GM19025 (cell line): ENCODE measurements at regions not wholly inside any gene's neighbourhood (a gene's known extent, or its start where the extent isn't known, plus 50 kb on each side); places are given as distances from the start of the nearest gene placed in this dataset.
A peak's percentile ranks its signal among the peaks of the same experiment; 100 is the strongest.

Source experiments
- ATAC-seq: cut with Tn5 transposase; IDR thresholded peaks from one replicate; pipeline ENCODE4 v1.9.1; 2021; ENCODE audit warnings: mild to moderate bottlenecking, low read depth, moderate library complexity; ENCODE audit not compliant: unreplicated experiment

GRCh38 chr4:152101556-152102435 lies 341.0 kb upstream of the GATB start:
- no peak for ATAC-seq

GRCh38 chr4:152100379-152101201 lies 339.8 kb upstream of the GATB start:
- ATAC-seq, result no peak

- no peak for ATAC-seq
Measured at GRCh38 chr4:152099981-152100378, 339.2 kb upstream of the GATB start.

GRCh38 chr4:152099555-152099954 lies 338.7 kb upstream of the GATB start:
- ATAC-seq, result no peak

GRCh38 chr4:152099061-152099425 lies 338.2 kb upstream of the GATB start:
- no peak for ATAC-seq

- no peak for ATAC-seq
Measured at GRCh38 chr4:152098365-152099060, 337.7 kb upstream of the GATB start.

- no peak for ATAC-seq
Measured at GRCh38 chr4:152097371-152097770, 336.6 kb upstream of the GATB start.

GRCh38 chr4:152095701-152096070 lies 334.9 kb upstream of the GATB start:
- no peak for ATAC-seq

- ATAC-seq, result no peak
Measured at GRCh38 chr4:152094970-152095700, 334.3 kb upstream of the GATB start.

- ATAC-seq, result no peak
Measured at GRCh38 chr4:152091405-152091804, 330.6 kb upstream of the GATB start.

- ATAC-seq, result no peak
Measured at GRCh38 chr4:152090543-152090942, 329.7 kb upstream of the GATB start.

GRCh38 chr4:152089584-152089983 lies 328.8 kb upstream of the GATB start:
- no peak for ATAC-seq

- no peak for ATAC-seq
Measured at GRCh38 chr4:152087335-152087734, 326.5 kb upstream of the GATB start.

- ATAC-seq, result no peak
Measured at GRCh38 chr4:152085657-152086056, 324.9 kb upstream of the GATB start.

- ATAC-seq, result no peak
Measured at GRCh38 chr4:152083338-152083737, 322.5 kb upstream of the GATB start.

- ATAC-seq, result peak; percentile 62
Measured at GRCh38 chr4:152081024-152081423, 320.2 kb upstream of the GATB start.

- no peak for ATAC-seq
Measured at GRCh38 chr4:152079543-152080293, 318.9 kb upstream of the GATB start.

GRCh38 chr4:152079079-152079478 lies 318.3 kb upstream of the GATB start:
- no peak for ATAC-seq

- no peak for ATAC-seq
Measured at GRCh38 chr4:152077582-152077981, 316.8 kb upstream of the GATB start.
